ENCODE measurements at regions not wholly inside any gene's neighbourhood (a gene's known extent, or its start where the extent isn't known, plus 50 kb on each side); places are given as distances from the start of the nearest gene placed in this dataset.

DNA sequence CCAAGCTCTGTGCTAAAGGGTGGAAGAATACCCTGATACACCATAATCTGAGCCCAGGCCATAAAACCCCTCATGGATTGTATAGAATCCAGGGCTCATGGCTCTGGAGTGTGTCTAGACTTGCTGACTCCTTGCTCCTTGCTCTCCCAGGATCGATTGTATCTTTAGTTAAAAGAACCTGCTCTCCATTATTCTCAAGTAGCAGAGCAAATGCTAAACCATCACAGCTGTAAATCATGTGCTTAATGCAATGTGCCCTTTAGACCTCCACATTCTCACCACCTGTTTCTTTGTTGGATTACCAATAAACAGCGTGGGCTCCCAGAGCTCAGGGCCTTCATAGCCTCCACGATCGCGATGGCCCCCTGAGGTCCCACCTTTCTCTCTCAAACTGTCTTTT is 411.6 kb upstream of the FBXO33 start:
- DNase-seq = no peak

DNA sequence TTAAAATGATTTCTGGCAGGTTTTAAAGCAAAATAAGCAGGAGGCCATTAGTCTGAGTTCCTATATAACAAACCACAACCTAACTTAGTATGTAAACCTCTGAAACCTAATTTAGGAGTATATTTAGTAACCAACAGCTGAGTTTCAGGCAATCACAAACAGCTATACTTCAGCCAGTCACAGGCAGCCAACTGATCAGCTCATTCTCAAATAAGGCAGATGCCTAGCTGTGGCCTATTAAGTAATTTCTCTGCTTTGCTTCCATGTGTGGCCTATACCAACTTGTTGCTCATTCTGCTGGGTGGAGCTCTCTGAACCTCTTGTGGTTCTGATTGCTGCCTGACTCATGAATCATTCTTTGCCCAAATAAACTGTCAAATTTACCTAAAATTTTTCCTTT is 408.9 kb upstream of the FBXO33 start:
- no peak for DNase-seq

DNA sequence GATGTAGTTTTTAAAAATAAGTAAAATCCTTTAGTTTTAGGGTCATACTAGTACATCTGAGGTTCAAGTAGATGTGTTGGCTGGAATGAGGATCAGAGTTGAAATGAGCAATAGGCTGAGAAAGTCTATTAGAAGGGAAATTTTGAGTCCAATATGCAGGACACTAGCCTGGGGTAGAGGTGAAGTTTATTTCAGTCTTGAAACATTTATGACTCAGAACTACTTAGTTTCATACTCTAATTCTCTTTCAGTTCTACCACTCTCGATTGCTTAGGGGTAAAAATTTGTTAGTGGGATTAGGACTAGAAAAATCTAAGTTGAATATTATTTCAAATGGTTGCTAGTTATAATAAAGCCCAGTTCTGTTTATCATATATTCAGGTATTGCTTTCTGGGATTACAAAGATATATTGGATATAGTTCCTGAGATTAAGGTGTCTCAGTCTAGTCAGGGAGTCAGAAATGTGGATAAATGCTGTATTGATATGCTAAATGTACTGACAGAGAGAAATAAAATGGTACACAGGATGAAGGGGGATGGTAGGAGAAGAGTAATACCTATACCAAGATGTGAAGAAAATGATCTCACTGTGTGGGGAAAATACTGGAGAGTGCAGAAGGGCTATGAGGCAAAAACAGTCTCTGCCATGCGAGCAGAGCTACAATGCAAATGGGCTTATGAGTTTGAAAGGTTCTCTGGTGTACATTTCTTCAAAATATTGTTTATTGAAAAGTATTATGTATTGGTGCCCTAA is 395.8 kb upstream of the FBXO33 start:
- DNase-seq = no peak

DNA sequence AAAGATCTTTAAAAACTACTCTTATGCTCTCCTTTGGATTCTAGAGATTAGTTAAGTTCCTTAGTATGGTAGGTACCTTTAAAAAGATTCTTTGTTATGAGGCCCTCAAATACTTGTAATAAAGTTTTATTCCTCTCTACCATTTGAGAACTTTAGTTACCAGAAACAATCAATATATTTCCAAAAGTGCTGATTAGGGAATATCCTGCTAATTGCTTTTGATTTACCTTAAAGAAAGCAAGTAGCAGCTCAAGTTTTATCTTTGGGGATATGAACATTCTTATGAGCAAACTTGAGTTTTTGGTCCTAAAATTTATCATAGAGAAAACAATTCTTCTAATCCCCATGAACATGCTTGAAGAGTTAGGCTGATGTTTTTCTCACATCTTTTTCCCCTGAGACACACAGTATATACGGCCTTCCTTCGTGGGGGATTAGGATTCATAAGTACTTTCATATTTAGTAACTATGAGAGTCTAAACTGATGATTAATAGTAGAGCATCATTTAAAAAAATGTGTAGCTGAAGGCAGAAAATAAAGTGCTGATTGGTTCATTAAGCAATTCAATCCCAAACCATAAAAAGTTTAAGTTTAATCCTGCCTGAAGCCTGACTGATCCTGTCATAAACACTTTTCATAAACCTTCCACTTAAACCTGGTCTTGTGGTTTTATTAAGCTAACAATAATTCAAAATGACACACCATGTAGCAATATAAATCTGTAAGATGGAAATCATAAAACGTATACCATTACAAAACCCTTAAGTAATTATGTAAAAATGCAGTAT is 380.5 kb upstream of the FBXO33 start:
- DNase-seq = peak; percentile 19

DNA sequence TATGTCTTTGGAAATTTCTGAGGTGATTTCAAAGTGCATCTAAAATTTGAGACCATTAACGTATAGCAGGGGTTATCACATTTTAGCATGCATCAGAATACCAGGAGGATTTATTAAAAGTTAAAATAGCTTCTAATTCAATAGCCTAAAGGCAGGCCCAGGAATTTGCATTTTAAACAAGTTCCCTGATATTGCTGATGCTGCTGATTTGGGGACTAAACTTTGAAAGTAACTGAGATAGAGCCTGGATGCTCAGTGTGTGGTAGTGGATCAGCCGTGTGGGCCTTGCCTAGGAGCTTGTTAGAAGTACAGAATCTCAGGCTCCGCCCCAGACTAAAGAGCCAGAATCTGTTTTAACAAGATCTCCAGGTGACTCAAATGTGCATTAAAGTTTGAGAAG is 375.0 kb upstream of the FBXO33 start:
- no peak for DNase-seq

DNA sequence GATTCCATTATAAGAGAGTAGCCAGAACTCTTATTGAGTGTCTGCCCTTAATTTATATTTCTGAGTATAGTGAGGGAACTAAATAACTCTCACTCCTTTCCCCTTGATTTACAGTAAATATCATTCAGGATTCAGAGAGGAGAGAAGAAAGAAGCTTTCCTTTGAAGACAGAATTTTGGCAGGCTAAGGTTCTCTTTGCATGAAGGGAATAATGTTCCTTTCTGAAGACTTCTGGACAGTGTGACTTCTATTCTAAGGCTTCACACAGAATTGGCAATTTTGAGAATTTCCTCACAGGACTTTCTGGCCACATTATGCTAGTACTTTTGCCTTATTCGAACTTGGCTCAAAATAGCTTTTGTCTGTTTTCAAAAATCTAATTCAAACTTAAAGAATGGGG is 352.2 kb upstream of the FBXO33 start:
- no peak for DNase-seq

DNA sequence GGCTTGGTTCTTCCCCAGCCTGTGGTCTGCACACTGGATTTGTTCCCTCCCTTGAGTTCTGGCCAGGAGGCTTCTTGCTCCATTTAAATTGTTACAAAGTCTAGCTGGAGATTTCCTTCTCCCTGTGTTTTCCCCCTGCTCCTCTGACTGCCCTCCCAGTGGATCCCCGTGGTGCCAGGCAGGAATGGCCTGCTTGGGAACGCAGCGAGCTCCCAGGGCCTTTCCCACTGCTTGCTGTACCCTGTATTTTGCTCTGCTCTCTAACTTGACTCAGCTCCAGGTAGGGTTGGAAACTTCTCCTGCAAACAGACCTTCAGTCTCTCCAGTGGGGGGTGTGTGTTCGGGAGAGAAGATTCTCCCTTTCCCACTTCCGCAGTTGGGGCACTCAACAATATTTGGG is 349.2 kb upstream of the FBXO33 start:
- no peak for DNase-seq

DNA sequence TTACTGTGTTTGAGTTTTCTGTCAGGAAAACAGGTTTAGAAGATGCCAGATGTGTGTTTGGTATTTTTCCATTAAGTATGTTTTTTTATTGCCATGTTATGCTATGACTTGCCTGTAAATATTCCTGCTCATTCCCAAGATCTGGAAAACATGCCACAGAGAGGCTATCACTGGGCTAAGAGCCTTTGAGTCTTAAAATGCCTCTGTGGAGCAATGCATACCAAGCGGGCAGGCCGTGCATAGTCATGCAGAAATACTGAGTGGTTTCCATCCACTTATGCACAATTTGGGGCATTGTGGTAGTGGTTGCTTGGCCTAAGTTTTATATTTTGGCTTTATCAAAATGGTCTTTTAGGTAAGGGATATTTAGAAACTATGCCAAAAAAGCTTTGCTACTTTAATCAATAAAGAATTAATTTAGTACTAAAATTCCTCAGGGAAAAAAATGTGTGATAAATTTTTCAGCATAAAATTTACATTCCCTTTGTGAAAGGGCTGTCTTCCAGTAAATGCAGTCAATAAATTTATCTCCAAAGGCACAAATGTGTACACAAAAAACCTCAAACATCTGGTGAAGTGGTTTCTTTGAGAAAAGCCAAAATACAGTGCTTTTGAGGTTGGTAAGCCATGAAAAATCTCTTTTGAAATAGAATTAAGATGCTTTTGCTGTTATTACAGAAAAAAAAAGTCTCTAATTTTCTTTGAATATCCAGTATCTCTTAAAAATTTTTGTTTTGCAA is 341.3 kb upstream of the FBXO33 start:
- no peak for DNase-seq

DNA sequence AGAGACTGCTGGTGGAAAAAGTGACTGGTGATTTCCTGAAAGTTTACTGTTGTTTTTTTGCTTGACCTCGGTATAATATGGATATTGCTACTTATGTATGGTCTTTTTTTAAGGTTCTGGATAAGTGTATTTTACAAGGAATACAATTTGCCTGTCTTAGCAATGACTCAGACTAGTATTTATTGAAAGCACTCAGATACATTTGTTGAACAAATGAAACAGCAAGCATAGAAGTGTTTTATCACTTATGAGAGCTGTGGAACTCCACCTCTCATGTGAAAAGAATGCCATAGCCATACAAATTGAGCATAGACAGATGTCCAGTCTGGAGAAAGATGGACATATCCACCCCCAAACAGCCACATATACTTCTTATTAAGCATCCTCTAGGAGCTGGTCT is 340.4 kb upstream of the FBXO33 start:
- DNase-seq = no peak

DNA sequence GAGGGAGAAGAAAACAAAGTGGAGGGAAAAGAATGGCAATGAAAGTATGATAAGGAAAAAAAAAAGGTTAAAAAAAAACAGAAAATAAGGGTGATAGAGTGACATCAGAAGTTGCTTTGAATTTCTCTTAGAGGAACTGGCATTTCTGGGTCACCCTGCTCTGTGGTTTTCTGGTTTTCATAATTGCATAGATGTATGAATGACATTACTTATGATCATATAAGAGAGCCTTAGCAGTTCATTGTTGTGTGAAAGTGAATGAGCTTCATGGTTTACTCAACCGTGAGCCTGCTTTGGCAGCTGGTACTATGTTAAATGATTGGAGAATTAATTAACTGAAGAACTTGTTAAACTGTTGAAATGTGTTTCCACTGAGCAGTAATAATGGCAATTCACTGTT is 336.4 kb upstream of the FBXO33 start:
- DNase-seq = no peak

DNA sequence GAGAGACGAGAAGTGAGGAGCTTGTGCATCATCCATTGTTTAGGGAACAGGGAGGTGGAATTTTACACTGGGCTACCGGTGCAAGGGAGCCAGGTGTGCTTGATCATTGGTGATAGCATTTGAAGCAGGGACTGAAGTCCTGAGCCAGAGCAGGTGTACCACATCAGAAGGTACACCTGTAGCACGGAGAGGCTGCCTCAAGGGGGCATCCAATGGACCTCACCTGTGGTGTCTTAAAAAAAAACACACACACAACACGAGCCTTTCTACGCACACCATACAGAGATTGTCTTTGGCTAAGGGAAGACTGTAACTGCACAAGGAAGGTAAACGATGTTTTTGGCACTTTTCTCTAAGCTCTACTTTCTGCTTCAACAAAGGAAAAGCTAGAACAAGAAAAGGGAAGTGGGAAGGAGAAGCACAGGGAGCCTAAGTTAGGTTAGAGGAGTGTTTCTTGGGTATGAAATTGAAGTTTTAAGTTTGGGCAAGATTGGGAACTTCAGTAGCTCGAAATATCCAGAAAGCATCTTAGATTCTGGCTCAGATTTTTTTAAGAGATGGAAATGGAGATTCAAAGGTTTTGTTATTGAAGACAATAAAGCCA is 334.3 kb upstream of the FBXO33 start:
- no peak for DNase-seq

DNA sequence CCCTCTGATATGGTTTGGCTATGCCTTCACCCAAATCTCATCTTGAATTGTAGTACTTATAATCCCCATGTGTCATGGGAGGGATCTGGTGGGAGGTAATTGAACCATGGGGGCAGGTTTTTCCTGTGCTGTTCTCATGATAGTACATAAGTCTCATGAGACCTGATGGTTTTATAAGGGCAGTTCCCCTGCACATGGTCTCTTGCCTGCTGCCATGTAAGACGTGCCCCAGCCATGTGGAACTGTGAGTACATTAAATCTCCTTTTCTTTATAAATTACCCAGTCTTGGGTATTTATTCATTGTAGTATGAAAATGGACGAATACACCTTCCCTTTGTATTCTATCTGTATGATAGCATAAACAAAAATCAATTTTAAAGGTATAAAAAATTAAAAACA is 333.4 kb upstream of the FBXO33 start:
- DNase-seq = no peak

DNA sequence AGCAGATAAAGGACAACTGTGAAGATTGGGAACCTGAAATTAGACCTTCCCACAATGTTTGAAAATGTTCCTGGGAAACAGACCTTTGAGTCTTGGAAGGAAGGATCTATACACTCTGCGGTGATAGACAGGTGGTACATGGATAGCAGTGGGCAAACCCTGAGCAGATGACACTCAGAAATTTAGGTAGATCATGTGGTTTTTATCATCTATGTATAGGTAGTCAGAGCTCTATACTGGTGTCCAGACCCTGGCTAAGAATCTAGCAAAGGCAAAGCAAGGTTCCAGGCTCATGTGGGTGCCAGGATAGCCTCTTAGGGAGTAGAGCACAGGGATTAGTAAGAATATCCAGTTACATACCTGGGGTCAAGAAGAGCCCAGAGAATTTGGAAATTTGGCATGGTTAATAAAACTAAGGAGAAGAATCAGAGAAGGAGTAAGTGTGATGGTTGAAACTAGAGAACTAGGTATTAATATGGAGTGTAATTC is 331.2 kb upstream of the FBXO33 start:
- no peak for DNase-seq

DNA sequence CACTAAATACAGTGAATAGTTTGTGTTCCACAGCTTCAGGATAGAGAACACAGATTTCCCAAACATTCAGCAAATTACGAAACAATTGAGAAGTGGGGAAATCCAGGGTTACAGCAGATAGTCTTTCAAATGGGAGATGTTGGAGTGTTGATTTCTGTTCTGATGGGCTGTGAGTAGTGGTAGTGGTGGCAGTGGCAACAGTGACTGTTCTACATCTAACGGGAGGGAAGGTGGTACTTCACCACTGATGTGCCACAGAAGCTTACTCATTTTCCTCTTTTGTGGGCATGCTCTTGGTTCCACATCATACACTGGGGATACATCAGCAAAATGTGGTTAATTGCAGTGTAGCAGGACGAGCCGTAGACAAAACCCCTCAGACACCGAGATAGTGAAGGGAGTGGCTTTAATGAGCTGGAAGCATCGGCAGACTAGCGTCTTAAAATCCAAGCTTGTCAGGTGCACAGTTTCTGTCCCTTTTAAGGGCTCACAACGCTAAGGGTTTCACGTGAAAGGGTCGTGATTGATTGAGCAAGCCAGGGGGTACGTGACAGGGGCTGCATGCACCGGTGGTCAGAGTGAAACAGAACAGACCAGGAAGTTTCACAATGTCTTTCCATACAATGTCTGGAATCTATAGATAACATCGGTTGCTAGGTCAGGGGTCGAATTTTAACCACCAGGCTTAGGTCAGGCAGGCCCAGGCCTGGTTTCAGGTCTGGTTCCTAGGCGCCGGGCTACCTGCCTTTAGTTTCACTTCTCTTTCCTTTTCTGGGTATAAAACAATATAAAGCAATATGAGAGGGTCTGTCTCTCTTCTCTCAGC is 330.6 kb upstream of the FBXO33 start:
- no peak for DNase-seq

DNA sequence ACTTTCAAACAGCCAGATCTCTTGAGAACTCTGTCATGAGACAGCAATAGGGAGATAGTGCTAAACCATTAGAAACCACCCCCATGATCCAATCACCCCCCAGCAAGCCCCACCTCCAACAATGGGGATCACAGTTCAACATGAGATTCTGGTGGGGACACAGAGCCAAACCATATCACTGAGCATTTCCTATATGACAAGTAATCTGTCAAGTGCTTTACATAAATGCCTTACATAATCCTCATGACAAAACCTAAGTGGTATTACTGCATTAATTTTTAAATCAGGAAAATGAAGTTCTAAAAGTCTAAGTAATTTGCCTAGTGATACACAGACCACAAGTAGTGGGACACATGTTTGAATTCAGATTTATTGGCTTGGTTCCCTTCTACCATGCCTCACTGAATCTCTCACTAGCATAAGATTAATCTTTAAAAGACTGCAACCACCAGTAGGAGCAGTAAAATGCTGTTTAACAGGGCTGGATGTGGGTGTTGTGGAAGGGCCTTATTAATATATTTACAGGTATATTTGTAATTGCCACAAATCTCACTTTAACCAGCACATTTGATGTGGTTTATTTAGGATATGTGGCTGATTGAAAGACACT is 323.1 kb upstream of the FBXO33 start:
- DNase-seq = no peak

DNA sequence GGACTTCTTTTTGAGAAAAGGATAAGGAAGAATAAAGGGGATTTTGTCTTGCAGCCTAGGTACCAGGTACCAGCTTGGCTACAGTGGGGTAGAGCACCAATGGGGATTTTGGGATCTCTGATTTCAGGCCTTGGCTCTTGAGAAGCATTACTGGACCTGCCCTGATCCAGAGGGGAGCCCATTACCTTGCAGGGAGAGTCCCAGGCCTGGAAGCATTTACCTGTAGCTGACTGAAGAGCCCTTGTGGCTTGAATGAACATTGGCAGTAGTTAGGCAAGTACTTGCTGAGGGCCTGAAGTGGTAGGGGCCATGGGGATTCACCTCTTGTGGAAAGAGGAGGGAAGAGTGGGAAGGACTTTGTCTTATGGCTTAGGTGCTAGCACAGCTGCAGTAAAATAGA is 308.2 kb upstream of the FBXO33 start:
- DNase-seq = no peak

DNA sequence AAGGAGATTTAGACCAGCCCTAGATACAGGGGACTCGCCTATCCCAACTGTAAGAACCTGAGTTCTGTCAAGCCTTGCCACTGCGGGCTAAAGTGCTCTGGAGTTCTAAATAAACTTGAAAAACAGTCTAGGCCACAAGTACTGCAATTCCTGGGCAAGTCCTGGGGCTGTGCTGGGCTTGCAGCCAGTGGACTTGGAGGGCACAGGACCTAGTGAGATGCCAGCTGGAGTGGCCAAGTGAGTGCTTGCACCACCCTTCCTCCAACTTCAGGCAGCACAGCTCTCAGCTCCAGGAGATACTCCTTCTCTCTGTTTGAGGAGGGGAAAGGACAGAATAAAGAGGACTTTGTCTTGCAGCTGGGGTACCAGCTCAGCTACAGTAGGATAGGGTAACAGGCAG is 307.6 kb upstream of the FBXO33 start:
- no peak for DNase-seq

DNA sequence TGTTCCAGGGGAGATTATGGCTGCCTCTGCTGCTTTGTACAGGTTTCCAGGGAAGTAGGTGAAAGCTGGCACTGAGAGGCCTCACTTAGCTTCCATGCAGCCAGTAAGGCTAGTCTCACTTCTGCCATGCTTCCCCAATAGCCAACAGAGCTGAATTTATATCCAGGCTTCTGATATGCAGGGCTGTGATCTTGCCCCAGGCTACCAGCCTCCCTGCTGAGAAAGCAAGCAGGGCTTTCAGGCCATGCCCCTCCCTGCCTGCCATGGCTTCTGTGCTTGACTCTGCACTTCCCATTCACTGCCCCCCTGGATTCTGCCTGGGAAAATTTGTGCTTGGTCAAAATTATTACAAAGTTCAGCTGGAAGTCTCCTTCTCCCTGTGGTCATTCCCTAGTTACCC is 302.1 kb upstream of the FBXO33 start:
- no peak for DNase-seq

DNA sequence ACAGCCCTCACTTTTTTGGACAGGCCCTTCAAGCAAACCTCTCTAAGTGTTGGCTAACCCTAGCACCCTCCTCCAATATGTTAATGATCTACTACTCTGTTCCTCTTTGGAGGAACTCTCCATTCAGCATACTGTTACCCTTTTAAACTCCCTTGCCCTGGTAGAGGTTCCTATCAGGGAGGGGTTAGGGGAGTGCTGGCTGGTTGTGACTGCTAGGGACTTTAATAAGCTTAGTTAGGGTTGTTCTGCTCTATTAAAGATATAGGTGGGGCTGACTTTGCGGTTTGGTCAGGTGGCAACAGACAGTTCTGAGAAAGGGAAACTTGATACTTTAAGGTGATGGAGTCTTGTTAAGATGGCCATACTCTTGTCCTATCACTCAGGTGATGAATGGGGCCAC is 301.5 kb upstream of the FBXO33 start:
- DNase-seq = no peak

DNA sequence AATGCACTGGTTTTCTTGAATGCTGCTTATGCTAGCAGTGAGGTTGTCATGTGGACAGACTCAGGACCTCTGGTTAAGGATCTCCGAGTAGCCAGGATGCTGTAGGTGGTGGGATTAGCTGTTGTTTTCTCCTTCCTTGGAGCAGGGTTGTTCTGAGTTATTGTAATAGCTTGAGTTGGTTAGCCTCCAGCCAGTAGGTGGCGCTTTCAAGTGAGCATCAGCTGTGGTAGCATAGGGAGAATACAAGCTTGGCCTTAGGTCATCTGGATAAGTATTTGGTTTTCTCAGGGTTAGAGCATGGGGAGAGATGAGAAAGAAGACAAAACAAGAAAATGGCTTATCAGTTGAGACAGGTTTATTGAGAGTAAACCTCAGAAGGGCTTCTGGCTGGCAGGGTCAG is 299.7 kb upstream of the FBXO33 start:
- DNase-seq = no peak

DNA sequence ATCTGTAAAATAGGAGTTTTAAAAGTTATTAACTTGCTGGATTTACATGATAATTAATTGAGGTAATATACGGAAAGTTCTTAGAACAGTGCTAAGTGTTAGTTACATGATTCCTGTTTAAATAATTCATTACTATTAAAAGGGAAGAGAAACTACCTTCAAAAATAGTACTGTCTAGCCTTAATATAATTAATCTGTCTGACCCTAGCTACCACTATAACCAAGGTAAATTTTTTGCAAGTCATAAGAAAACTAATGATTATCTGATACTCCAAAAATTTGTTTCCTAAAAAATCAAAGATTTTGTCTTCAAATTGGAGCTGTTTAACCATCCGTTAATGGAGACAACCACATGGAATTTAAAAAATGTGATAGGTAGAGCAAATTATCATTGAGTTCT is 294.3 kb upstream of the FBXO33 start:
- DNase-seq = no peak

All from NCI-H524 treated with DMSO at 0.1 percent for 48 hours (cell line).